GM12892 (cell line): ENCODE measurements at regions not wholly inside any gene's neighbourhood (a gene's known extent, or its start where the extent isn't known, plus 50 kb on each side); places are given as distances from the start of the nearest gene placed in this dataset.

Source experiments
- POLR2A ChIP-seq: IDR thresholded peaks from 2 replicates; pipeline ENCODE4 v1.6.1; 2011; ENCODE audit warnings: low read depth, low read length, control low read depth
- POLR2AphosphoS5 ChIP-seq: IDR thresholded peaks from 2 replicates; pipeline ENCODE4 v1.6.1; 2011; ENCODE audit warnings: low read depth, low read length, control low read depth
- TAF1 ChIP-seq: IDR thresholded peaks from 2 replicates; pipeline ENCODE4 v1.6.1; 2011; ENCODE audit warnings: low read depth, mild to moderate bottlenecking, control low read depth, low read length, borderline replicate concordance

DNA sequence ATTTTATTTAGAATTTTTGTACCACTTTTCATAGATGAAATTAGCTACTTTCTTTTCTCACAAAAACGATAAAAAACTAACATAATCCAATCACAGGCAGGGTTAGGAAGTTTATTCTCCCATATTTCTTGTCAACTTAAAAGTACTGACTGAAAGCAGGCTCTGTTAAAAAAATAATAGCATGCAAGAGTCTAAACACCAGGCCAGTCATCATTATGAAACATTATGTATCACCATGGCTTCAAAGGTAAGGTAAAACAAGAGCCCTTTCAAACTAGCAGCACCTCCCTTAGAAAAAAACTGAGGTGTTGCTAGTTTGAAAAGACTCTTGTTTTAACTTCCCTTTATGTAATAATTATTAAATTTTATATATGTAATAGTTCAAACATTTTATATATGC lies 848.0 kb downstream of the RNF144A start:
- TF ChIP-seq POLR2A, result no peak
- TF ChIP-seq POLR2AphosphoS5, result no peak
- no peak for TF ChIP-seq TAF1
